ENCODE measurements at regions not wholly inside any gene's neighbourhood (a gene's known extent, or its start where the extent isn't known, plus 50 kb on each side); places are given as distances from the start of the nearest gene placed in this dataset.

GRCh38 chr4:10973686-10974085 lies 289.1 kb upstream of the CLNK start:
- no peak for DNase-seq

DNA sequence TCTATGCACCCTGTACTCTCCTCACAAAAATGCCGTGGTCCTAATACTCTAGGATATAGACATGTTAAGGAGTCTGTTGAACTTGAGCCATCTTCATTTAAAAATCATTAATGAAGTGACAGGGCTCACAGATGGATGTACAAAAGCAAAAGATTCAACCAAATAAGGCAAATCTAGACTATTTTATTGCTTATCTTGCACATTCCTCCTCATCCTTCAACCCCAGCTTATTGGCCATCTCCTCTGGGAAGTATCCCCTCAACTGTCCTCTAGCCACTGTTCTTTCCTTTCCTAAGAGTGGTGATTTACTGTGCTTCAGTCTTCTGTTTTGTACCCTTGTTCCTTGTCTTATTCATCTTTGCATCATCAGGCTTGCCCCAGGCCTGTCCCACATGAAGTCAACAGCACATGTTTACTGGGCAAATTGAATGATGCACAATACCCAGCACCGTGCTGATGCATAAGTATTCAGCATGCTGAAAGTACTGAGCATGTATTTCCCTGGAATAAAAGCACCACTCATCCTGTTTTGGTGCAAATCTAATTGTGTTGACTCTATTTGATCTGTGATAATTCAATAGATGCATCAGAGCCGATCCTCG lies 287.3 kb upstream of the CLNK start:
- DNase-seq, result no peak

DNA sequence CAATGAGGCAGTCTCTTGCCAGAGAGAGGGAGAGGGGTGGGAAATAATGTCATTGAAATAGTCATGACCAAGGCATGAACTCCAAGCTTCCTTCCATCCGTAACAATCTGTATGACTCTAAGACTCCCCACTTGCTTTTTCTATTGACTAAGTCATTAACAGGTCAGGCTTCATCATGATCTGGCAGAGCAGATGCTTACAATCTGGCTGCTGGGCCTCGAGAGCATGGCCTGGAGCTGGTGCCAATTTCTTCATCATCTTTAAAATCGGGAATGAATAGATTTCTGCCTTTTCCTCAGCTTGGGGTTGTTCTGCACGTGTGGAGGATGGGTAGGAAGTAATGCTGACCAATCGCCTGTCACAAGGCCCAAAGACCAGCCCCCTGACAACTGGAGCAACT lies 280.6 kb upstream of the CLNK start:
- DNase-seq, result peak; percentile 13

DNA sequence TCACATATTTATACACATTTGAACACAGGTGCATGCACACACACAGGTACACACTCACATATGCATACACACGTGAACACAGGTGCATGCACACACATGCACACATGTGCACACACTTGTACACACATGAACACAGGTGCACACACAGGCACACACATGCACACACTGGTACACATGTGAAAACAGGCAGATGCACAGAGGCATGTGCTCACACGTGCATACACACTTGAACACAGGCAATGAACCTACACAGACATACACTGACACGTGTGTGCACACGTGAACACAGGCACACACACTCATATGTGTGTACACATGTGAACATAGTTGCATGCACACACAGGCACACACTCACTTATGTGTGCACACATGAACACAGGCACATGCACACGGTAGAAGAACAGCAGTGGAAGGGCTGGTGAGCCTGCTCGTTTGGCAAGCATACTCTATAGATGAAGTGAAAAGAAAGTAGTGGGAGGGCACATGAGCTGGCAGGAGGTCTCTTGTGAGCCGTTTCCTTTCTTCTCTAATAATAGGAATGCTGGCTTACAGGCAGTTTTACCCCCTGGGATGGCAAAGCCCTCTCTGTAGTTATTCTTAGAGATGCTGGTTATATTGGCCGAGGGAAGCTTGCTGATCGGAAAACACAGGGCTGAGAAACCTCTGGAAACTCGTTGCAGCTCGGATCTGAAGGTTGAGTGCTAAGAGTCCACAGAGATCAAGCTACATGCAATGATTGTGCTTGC lies 279.6 kb upstream of the CLNK start:
- DNase-seq, result no peak

DNA sequence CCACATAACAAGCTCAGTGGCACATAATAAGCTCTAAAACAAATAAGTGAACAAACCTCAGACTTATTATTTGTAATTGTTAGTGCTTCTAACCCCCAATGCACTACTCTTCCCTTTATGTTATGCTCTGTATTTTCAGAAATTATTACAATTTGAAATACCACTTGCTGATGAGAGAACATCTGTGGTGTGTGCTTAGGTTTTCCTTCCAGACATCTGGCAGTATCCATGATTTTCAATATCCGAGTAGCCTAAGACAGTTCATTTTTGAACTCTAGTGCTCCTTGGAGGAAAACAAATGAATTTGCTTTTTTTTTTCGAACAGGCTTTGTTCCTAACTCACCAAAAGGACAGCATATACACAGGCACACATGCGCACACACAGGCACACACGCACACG lies 278.7 kb upstream of the CLNK start:
- no peak for DNase-seq

GRCh38 chr4:10962246-10962645 lies 277.7 kb upstream of the CLNK start:
- DNase-seq, result no peak

DNA sequence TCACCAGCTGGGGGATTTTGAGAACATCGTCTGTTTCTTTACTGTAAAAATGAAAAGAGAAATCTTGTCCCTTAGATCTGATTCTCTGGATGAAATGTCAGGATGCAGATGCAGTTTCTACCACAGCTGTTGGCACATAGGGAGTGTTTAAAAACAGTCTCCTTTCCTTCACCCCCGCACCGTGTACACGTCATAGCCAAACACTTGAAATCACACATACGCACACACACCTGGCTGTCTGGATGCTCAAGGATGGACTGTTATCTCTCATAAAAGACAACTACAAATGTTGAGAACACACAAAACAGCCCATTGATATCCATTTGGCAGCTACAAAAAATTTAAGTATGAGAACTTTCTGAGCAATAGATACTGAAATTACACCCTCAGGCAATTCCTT lies 275.8 kb upstream of the CLNK start:
- no peak for DNase-seq

GRCh38 chr4:10959586-10959985 lies 275.0 kb upstream of the CLNK start:
- DNase-seq, result peak; percentile 17

- DNase-seq, result no peak
Measured at GRCh38 chr4:10958226-10958856, 273.8 kb upstream of the CLNK start.

GRCh38 chr4:10951306-10951705 lies 266.7 kb upstream of the CLNK start:
- peak; percentile 23 for DNase-seq

DNA sequence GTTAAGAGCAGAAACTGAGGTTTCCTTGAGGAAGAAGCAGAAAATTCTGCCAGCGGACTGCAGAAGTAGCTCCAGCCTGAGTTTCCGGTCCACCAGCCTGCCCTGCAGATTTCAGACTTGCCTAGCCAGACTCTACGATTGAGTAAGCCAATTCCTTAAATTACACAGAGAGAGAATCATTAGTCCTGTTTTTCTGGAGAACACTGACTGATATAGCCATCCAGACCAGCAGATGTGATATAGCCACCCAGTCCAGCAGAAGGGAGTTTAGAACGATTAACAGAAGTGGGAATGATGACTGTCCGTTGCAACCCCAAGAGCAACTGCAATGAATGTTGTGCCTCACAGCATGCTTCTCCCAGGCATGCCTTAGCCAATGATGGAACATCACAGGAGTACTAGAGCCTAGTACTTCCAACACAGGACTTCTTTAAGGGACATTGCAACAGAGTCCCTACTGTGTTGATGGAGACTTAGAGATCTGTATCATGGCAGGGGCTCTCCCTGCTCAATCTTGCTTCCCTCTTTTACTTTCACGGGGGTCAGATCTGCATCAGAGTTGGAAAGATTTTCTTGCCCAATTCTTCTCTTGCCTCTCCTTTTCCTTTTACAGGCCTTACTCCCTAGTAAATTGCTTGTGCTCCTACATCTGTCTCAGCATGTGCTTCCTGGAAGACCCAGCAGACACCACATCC lies 264.6 kb upstream of the CLNK start:
- DNase-seq, result no peak

DNA sequence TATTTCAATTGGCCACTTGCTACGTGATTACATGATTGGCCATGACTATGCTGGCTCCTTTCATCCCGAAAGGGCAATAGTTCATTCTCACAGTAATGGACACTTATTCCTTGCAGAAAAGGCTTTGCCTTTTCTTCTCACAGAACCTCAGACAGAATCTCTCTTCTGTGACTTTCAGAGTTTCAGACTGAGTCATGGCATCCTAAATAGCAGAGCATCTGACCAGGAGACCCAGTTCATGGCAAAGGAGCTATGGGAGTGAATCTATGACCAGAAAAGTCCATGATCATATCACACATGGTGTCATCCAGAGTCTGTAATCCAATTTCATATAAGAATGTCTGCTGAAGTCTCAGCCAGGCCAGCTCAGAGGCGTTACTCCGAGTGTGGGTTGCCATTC lies 263.3 kb upstream of the CLNK start:
- no peak for DNase-seq

DNA sequence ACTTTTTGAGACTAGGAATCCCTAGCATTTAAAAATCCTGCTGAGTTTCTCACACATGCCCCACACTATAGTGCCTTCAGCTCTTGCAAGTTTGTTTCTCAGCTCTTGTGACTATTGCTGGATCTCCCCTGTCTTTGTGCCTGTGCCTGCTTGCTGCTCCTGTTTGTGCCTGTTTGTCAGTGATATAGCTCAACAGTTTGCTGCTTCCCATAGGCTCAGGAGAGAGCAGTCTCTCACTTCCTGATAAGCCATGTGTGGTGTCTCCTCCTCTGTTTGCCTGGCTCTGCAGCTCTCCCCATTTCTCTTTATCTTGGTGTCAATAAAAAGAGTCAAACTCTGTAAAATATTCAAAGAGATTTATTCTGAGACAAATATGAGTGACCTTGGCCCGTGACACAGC lies 259.8 kb upstream of the CLNK start:
- no peak for DNase-seq

DNA sequence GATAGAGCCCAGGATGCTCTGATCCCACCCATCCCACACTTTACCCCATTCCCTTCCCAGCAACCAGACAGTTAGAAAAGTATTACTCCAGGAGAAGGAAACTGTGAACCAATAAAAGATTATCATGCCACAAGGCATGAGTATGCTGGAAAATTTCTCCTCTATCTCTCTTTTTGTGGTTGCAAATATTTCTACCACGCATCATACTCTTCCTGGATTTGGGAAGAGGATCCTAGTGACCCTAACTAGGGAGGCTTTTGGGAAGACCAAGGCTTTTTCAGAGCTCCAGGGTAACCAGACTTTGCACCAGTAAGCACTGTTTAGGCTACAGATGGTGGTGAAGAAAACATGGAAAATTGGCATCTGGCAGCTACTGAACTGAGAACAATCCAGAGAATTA lies 257.6 kb upstream of the CLNK start:
- peak; percentile 58 for DNase-seq

DNA sequence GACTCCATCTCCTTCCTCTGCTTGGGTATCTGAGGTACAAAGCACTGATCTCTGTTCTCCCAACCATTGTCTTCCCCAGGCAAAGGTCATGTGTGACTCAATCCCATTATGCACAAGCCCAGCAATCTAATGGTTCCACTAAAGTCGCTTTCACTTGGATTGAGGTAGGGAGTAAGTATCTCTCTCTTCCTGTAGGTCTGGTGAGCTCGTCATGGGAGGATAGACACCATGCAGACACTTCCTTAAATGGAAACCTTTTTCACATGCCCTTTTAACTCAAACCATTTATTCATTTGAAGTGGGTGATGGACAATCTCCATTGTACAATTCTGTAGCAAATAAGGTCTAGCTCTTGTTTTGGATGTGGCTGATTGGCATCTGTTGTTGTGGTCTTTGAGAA lies 245.2 kb upstream of the CLNK start:
- DNase-seq, result no peak

- peak; percentile 63 for DNase-seq
Measured at GRCh38 chr4:10925996-10926395, 241.4 kb upstream of the CLNK start.

GRCh38 chr4:10924274-10924673 lies 239.7 kb upstream of the CLNK start:
- DNase-seq, result no peak

DNA sequence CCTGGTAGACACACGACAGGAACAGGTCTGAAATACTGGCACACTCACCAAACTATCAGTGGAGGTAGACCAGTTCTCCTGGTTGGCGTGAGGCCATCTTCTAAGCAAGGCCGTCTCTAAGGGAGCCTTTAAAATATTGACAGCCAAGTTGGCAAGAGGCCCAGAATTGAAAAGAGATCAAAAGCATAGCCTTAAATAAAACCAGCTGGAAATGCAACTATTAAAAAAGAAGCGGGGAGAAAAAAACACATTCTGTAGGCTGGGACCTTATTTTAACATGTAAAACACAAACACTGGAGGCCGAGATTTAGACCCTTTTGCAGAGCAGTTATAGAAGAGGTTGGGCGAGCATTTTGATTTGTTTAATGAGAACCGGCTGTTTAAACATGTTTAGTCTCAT lies 233.0 kb upstream of the CLNK start:
- peak; percentile 86 for DNase-seq

DNA sequence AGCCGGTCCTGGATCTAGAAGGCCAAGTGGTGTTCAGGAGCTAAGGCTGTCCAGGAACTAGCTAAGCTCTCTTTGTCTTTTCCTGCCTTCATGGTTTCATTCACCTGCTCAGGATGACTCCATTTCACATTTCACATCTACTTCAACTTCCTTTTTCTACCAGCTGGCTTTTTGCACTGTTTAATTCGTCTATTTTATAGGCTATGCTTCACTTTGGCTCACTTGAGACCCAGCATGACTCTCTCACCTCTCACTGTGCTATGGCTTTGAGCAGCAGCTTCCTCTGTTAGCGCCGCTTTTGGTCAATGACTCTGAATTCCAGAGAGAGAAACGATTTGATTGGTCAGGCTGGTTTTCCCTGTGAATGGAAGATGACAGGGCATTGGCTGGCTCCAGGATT lies 213.5 kb upstream of the CLNK start:
- DNase-seq, result no peak

- DNase-seq, result peak; percentile 3
Measured at GRCh38 chr4:10897076-10897475, 212.5 kb upstream of the CLNK start.

GRCh38 chr4:10893395-10893794 lies 208.8 kb upstream of the CLNK start:
- no peak for DNase-seq

DNA sequence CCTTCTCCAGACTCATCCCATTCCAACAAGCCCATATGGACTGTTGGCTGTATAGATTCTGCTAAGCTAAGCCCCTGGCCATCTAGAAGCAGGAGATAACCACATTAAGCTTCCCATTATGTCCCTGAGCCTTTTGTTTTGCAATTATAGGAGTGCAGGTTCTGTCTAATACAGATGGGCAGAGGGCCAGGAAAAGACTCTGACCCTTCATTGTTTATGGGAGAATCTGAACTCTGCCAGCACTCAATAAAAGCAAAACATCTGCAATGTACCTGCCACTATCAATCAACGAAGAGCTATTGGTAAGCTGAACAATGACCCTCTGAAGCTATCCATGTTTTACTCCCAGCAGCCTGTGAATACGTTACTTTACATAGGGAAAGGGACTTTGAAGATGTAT lies 207.3 kb upstream of the CLNK start:
- DNase-seq, result no peak

DNA sequence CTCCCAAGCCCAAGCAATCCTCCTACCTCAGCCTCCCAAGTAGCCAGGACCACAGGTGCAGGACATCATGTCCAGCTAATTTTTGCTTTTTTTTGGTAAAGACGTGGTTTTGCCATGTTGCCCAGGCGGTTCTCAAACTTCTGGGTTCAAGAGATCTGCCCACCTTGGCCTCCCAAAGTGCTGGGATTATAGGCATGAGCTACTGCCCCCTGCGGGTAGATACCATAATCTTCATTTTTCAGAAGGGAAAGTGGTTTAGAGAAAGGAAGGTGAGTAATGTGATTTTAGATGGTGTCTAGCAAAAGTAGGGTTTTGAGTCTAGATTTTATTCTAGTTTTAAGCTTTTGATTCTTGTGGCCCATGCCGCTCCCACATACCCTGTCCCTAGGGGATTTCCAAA lies 205.3 kb upstream of the CLNK start:
- DNase-seq, result no peak
